ENCODE measurements at regions not wholly inside any gene's neighbourhood (a gene's known extent, or its start where the extent isn't known, plus 50 kb on each side); places are given as distances from the start of the nearest gene placed in this dataset.

- Histone ChIP-seq H3K4me3 (replicated peaks; ENCODE audit: low read depth, low read length) (no peak overlapping the region), H3K27me3 (replicated peaks; ENCODE audit: control insufficient read depth, insufficient read depth, low read length) (no peaks in the 10 kb centered on the region), H3K36me3 (ENCODE audit: control insufficient read depth, insufficient read depth, low read length) (no peaks in the 10 kb centered on the region)
- TF ChIP-seq CTCF (IDR thresholded peaks at IDR 0.05; ENCODE audit: insufficient read depth, low read length, poor library complexity, severe bottlenecking) = no peak
- no peak for DNase-seq (ENCODE audit: extremely low read depth, insufficient read length)
Observed at GRCh38 chr5:100448111-100448528, 87.1 kb upstream of the FAM174A start.

DNA sequence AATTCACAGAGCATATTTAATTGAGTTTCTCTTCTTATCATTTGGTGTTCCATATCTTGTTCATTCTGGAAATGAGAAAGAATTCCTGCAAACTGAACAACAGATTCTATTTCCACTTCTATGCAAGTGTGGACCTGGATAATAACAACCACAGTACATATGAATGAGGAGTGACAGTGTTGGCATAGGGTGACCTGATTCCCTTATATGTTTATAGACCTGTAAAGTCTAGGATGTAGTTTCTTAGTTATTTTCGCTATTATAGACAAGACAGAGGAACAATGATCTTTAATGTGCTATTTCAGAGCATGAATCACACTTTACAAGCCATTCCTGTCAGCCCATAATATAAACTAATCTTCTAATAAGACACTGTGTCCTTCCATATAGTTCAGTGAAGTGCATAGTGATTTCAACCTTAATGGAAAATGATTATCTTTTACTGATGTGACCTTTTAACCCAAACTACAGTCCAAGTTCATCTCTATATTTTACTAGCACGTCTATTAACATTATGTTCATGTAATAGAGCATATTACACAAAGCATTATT is 88.2 kb upstream of the FAM174A start:
- Histone ChIP-seq H3K4me3 (replicated peaks; ENCODE audit: low read depth, low read length) (no peak overlapping the region), H3K36me3 (ENCODE audit: control insufficient read depth, insufficient read depth, low read length) (no peaks in the 10 kb centered on the region), H3K27me3 (replicated peaks; ENCODE audit: control insufficient read depth, insufficient read depth, low read length) (no peaks in the 10 kb centered on the region)
- DNase-seq (ENCODE audit: extremely low read depth, insufficient read length) = no peak
- no peak for TF ChIP-seq CTCF (IDR thresholded peaks at IDR 0.05; ENCODE audit: insufficient read depth, low read length, poor library complexity, severe bottlenecking)

DNA sequence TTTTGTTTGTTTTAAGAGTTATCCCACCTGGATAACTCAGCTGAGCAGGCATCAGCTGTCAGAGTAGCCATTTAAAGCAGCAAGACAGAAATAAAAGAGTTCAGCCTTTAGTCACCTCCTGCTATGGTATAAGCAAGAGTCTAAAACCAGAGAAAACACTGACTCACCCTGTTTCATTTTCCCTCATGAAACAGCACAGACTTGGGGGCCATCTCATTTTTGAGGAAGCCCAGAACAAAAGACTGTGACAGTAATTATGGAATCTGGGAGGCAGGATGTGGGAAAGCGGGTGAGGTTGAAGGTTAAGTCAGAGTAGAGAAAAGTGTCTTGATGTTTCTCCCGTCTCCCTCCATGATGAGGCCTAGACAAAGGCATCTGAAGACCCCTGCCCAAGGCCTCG is 90.2 kb upstream of the FAM174A start:
- no peak overlapping the region for H3K4me3 ChIP-seq (replicated peaks; ENCODE audit: low read depth, low read length)
- H3K27me3 ChIP-seq (replicated peaks; ENCODE audit: control insufficient read depth, insufficient read depth, low read length) = no peaks in the 10 kb centered on the region
- DNase-seq (ENCODE audit: extremely low read depth, insufficient read length) = no peak
- H3K36me3 ChIP-seq (ENCODE audit: control insufficient read depth, insufficient read depth, low read length) = no peaks in the 10 kb centered on the region
- TF ChIP-seq CTCF (IDR thresholded peaks at IDR 0.05; ENCODE audit: insufficient read depth, low read length, poor library complexity, severe bottlenecking) = no peak

DNA sequence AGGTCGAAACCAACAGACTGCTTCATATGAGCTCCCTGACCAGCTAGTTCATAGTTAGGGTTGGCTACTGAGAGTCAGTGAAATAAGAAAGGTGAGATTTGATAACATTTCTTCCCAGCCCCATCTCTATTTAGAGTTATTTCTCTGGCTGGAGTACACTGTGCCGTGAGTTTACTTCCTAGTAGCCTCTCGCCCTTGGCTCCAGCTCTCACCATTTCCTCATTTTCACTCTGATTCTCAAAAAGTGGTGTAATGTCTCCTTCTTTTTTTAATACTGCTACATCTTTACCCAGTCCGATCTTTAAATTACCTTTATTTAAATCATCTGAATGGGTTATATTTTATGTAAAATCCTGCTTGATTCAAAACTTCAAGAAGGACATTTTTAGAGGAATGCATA is 100.4 kb upstream of the FAM174A start:
- no peak for TF ChIP-seq CTCF (IDR thresholded peaks at IDR 0.05; ENCODE audit: insufficient read depth, low read length, poor library complexity, severe bottlenecking)

GRCh38 chr5:100432741-100433140 is 102.4 kb upstream of the FAM174A start:
- Histone ChIP-seq H3K36me3 (ENCODE audit: control insufficient read depth, insufficient read depth, low read length) (no peaks in the 10 kb centered on the region), H3K4me3 (replicated peaks; ENCODE audit: low read depth, low read length) (no peak overlapping the region), H3K27me3 (replicated peaks; ENCODE audit: control insufficient read depth, insufficient read depth, low read length) (no peaks in the 10 kb centered on the region)
- DNase-seq (ENCODE audit: extremely low read depth, insufficient read length) = no peak
- TF ChIP-seq CTCF (IDR thresholded peaks at IDR 0.05; ENCODE audit: insufficient read depth, low read length, poor library complexity, severe bottlenecking) = no peak

More for the DNA sequence above, 100.4 kb upstream of the FAM174A start:
- no peak for DNase-seq (ENCODE audit: extremely low read depth, insufficient read length)
- Histone ChIP-seq H3K36me3 (ENCODE audit: control insufficient read depth, insufficient read depth, low read length) (no peaks in the 10 kb centered on the region), H3K4me3 (replicated peaks; ENCODE audit: low read depth, low read length) (no peak overlapping the region), H3K27me3 (replicated peaks; ENCODE audit: control insufficient read depth, insufficient read depth, low read length) (no peaks in the 10 kb centered on the region)

All from GM06990 (cell line).